ENCODE measurements at regions not wholly inside any gene's neighbourhood (a gene's known extent, or its start where the extent isn't known, plus 50 kb on each side); places are given as distances from the start of the nearest gene placed in this dataset.

DNA sequence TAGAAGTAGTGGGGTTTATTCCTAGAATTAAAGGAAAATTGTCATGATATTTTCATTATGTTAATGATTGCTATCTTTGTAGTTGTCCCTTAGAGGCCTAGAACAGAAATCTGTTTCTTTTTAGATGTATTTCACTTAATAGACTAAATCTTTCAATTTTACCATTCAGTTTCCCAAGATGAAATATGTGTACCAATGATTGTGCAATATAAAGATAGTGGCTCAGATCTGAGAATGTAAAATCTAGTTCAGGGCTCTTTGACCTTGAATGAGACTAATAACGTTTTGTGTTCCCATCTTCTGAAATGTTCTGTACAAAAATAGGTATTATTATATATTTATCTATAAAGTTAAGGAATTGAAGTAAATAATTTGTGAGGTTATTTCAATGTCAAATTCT is 947.9 kb downstream of the DTWD2 start:
- Mint-ChIP-seq H3K4me1 (no peaks in the 10 kb centered on the region), H3K27ac (no peak overlapping the region), H3K36me3 (no peaks in the 10 kb centered on the region), H3K4me3 (no peak overlapping the region), H3K27me3 (no peaks in the 10 kb centered on the region), H3K9me3 (peaks cover 2% of the 10 kb centered on the region)
- DNase-seq (no peak), ATAC-seq (ENCODE audit: low read depth) (no peak)
- POLR2A ChIA-PET: no interaction called here

DNA sequence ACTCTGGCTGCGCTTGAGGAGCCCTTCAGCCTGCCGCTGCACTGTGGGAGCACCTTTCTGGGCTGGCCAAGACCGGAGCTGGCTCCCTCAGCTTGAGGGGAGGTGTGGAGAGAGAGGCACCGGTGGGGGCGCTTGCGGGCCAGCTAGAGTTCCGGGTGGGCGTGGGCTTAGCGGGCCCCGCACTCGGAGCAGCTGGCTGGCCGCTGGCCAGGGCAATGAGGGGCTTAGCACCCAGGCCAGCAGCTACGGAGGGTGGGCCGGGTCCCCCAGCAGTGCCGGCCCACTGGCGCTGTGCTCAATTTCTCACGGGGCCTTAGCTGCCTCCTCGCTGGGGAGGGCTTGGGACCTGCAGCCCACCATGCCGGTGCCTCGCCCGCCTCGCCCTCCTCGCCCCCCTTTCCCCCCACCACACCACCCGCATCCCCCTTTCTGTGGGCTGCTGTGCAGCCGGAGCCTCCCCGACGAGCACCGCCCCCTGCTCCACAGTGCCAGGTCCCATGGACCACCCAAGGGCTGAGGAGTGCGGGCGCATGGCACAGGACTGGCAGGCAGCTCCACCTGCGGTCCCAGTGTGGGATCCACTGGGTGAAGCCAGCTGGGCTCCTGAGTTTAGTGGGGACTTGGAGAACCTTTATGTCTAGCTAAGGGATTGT is 954.5 kb downstream of the DTWD2 start:
- H3K27ac Mint-ChIP-seq: no peak overlapping the region
- H3K9me3 Mint-ChIP-seq: peaks cover 3% of the 10 kb centered on the region
- no peaks in the 10 kb centered on the region for H3K27me3 Mint-ChIP-seq
- H3K4me1 Mint-ChIP-seq: no peaks in the 10 kb centered on the region
- DNase-seq (no peak), ATAC-seq (ENCODE audit: low read depth) (no peak)
- no peaks in the 10 kb centered on the region for H3K36me3 Mint-ChIP-seq
- POLR2A ChIA-PET: no interaction called here
- H3K4me3 Mint-ChIP-seq: no peak overlapping the region

DNA sequence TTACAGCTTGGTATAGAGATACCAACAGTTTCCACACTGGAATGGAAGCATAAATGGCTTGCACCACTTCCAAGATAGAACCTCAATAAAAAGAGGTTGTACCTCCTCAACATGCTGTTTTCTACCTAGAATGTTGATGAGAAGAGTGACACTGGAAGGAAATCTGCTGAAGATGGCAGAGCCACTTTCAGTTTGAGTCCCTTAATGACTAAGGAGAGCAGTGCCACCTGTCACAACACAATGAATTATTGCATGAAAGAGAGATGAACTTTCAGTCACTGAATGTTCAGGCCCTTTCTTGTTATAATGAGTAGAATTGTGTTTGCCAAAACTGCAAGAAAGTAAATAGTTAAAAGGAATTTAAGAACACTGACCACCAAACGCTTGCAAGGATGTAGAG is 958.5 kb downstream of the DTWD2 start:
- no peak for ATAC-seq (ENCODE audit: low read depth)
- no peak overlapping the region for H3K4me3 Mint-ChIP-seq
- POLR2A ChIA-PET: no interaction called here
- DNase-seq: no peak
- H3K4me1 Mint-ChIP-seq: no peaks in the 10 kb centered on the region
- peaks cover 3% of the 10 kb centered on the region for H3K9me3 Mint-ChIP-seq
- no peak overlapping the region for H3K27ac Mint-ChIP-seq
- no peaks in the 10 kb centered on the region for H3K36me3 Mint-ChIP-seq
- H3K27me3 Mint-ChIP-seq: no peaks in the 10 kb centered on the region

DNA sequence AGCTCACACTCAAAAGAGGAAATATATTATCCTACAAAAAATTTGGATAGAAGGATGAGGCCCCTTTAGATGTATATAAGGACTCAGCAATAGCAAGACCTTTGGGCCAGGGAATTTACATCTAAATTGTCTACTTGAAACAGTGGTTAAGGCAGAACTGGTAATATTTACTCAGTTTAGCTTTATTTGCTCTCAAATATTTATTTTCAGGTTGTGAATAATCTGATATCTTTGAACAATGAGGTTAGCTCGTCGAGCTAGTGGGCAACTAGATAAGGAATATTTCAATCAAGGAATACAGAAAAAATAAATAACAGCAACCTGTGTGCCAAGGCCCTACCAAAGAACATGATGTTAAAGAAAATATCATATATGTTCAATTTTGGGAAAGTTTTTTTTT is 966.3 kb downstream of the DTWD2 start:
- Mint-ChIP-seq H3K27me3 (no peaks in the 10 kb centered on the region), H3K4me1 (no peaks in the 10 kb centered on the region), H3K9me3 (no peaks in the 10 kb centered on the region), H3K36me3 (no peaks in the 10 kb centered on the region), H3K4me3 (no peak overlapping the region), H3K27ac (no peak overlapping the region)
- ATAC-seq (ENCODE audit: low read depth): no peak
- no peak for DNase-seq
- POLR2A ChIA-PET: no interaction called here

DNA sequence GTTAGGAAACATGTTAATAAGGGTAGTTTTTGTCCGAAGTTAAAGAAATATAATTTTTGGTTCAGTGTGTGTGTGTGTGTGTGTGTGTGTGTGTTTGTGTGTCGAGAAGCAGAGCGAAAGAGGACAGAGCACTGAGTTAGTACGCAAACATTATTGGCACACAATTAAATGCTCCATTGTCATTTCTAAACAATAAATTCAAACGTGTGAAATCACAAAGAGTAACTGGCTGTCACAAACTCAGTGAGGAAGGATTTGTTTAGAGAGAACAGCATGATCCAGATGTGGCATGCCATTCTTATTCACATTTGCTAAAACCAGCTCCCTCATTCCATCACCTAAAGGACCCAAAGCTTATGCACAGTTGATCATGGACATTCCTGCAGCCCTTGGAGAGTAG is 970.8 kb downstream of the DTWD2 start:
- POLR2A ChIA-PET: no interaction called here
- Mint-ChIP-seq H3K36me3 (no peaks in the 10 kb centered on the region), H3K27me3 (no peaks in the 10 kb centered on the region), H3K4me3 (no peak overlapping the region), H3K4me1 (no peaks in the 10 kb centered on the region), H3K27ac (no peak overlapping the region), H3K9me3 (no peaks in the 10 kb centered on the region)
- DNase-seq (no peak), ATAC-seq (ENCODE audit: low read depth) (no peak)

DNA sequence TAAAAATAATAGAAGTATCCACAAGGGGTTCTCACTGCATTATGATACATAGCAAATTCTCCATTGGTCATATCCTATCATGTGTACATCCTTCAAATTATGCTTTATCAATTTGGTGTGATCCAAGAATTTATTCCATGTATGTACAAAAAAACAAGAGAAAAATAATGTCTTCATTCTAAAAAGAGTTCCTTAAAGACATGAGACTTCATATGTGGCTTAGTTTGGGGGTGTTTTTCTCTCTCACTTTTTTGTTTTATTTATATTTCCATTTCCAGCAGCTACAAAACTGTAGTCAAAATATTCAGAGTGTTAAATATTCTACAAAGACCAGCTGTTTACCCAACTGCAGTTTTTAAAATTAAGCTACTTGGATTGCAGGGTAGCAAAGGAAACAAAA is 972.0 kb downstream of the DTWD2 start:
- Mint-ChIP-seq H3K4me3 (no peak overlapping the region), H3K9me3 (no peaks in the 10 kb centered on the region), H3K4me1 (no peaks in the 10 kb centered on the region), H3K27ac (no peak overlapping the region), H3K36me3 (no peaks in the 10 kb centered on the region), H3K27me3 (no peaks in the 10 kb centered on the region)
- DNase-seq: no peak
- ATAC-seq (ENCODE audit: low read depth): no peak
- POLR2A ChIA-PET: no interaction called here

DNA sequence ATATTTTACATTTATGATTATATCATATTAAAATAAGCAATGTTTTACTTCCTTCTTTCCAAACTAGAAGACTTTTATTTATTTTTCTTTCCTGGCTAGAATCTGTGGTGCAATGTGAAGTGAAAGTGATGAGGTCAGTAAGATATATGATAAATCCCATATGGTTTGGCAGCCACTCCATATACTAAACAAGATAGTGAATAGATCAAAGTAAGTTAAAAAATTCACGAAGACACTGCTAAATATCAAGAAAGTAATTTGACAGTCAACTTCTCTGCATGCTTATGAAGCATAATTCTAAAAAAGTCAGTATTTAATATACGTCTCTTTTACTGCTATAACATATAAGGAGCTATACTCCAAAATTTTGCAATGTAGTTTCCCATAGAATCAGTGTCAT is 972.8 kb downstream of the DTWD2 start:
- POLR2A ChIA-PET: no interaction called here
- H3K4me3 Mint-ChIP-seq: no peak overlapping the region
- H3K36me3 Mint-ChIP-seq: no peaks in the 10 kb centered on the region
- DNase-seq (no peak), ATAC-seq (ENCODE audit: low read depth) (no peak)
- H3K4me1 Mint-ChIP-seq: no peaks in the 10 kb centered on the region
- no peak overlapping the region for H3K27ac Mint-ChIP-seq
- H3K9me3 Mint-ChIP-seq: no peaks in the 10 kb centered on the region
- H3K27me3 Mint-ChIP-seq: no peaks in the 10 kb centered on the region

DNA sequence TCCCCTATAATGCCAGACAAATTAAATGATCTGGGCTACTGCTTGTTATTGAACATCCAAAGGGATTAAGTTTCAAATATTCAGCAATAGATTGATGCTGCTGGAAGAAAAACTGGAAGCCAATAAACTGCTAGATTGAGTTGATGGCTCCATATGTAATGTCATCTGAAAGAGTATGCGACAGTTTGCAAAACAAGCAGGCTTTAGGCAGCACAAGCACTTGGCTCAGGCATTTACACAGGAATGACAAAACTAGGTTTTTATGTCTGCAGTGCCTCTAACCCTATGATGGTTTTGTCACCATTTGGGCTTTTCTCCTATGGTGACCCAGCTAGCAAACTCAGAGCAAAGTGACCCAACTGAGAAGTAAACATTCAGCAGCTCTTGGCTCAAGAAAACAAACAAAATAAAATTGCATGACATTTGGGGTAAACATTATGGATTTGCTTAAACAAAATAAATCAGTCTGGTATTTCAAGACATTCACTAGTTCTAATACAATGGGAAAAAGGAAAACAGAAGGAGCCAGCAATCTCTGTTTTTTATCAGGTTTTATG is 978.5 kb downstream of the DTWD2 start:
- Mint-ChIP-seq H3K27me3 (no peaks in the 10 kb centered on the region), H3K4me1 (no peaks in the 10 kb centered on the region), H3K36me3 (no peaks in the 10 kb centered on the region), H3K27ac (no peak overlapping the region), H3K9me3 (no peaks in the 10 kb centered on the region), H3K4me3 (no peak overlapping the region)
- no peak for ATAC-seq (ENCODE audit: low read depth)
- POLR2A ChIA-PET: no interaction called here
- DNase-seq: no peak

DNA sequence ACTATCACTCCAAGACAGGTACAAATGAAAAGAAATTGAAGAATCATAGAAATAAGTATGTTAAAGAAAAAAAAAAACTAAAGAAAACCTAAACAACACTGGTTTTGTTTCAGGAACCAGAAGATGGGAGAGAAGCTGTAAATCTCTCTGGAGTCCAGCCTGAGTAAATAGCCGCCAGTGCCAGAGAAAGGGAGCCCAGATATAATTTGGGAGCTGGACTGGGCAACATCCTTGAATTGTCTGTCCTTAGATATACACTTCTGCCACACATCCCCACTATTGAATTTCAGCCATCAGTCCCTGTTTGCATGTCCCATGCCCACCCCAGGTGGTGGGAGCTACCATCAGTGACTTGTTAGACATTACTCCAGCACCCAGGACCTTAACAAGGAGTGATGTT is 979.6 kb downstream of the DTWD2 start:
- ATAC-seq (ENCODE audit: low read depth): no peak
- DNase-seq: no peak
- H3K36me3 Mint-ChIP-seq: no peaks in the 10 kb centered on the region
- POLR2A ChIA-PET: no interaction called here
- no peak overlapping the region for H3K27ac Mint-ChIP-seq
- no peaks in the 10 kb centered on the region for H3K4me1 Mint-ChIP-seq
- no peak overlapping the region for H3K4me3 Mint-ChIP-seq
- no peaks in the 10 kb centered on the region for H3K27me3 Mint-ChIP-seq
- no peaks in the 10 kb centered on the region for H3K9me3 Mint-ChIP-seq

DNA sequence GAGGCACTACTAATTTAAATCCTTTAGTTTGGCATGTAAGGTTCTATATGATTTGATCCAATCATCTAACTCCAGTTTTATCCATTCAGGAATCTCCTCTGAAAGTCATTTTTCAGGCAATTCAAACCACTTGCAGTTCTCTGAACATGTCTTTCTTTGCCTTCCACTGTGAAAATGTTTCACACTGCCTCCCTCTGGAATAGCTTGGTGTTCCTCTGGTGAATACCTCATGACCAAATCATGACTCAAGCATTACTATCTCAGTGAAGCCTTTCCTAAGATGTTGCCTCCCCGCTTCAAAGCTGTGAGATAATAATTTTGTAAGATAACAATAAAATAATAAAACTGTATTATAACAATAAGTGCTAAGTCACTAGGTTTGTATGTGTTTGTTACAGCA is 981.1 kb downstream of the DTWD2 start:
- no peak for DNase-seq
- no peaks in the 10 kb centered on the region for H3K36me3 Mint-ChIP-seq
- H3K4me1 Mint-ChIP-seq: no peaks in the 10 kb centered on the region
- H3K27ac Mint-ChIP-seq: no peak overlapping the region
- H3K9me3 Mint-ChIP-seq: no peaks in the 10 kb centered on the region
- H3K4me3 Mint-ChIP-seq: no peak overlapping the region
- no peak for ATAC-seq (ENCODE audit: low read depth)
- POLR2A ChIA-PET: no interaction called here
- H3K27me3 Mint-ChIP-seq: no peaks in the 10 kb centered on the region

DNA sequence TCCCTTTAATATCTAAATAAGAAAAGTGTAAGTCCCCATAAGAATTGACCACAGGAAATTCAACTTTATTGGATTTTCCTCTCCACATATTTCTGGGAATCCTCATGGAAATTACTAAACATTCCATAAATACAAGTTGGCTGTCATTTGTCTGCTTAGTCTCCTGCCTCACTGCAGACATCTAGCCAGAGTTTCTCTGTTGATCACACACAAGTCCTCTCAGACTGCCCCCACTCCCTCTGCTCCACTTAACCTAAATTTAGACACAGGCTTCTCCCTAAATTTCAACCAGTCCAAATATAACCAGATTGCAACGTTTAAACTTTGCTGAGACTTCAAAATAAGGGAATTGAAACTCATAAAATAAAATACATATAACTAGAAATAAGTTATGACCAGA is 982.1 kb downstream of the DTWD2 start:
- H3K36me3 Mint-ChIP-seq: no peaks in the 10 kb centered on the region
- POLR2A ChIA-PET: no interaction called here
- H3K27ac Mint-ChIP-seq: no peak overlapping the region
- no peak for DNase-seq
- no peaks in the 10 kb centered on the region for H3K27me3 Mint-ChIP-seq
- no peaks in the 10 kb centered on the region for H3K9me3 Mint-ChIP-seq
- H3K4me1 Mint-ChIP-seq: no peaks in the 10 kb centered on the region
- ATAC-seq (ENCODE audit: low read depth): no peak
- no peak overlapping the region for H3K4me3 Mint-ChIP-seq

DNA sequence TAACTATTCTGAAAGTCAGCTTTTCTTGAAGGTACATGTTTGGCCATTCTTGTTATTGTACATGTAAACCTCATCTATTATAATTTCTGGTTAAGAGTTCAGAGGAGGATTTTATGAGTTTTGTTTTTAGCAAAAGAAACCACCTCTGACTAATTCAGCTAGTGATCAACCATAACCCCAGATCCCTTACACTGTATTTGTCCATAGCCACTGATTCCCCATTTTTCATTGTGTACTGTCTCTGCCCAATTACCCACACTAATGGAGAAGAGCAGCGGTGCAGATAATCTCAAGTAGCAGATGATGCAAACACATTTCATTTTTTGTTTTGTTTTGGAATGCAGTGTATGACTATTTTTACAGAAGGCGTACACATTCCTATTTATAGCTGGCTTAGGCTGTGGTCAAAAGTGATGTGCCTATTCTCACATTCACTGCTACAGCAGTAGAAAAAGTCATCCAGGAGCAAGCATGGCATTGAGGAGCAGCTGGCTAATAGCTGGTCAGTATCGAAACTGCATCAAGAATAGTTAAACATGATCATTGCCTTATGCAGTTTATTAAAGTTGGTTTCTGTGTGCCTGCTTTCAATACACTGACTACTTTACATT is 988.3 kb downstream of the DTWD2 start:
- POLR2A ChIA-PET: no interaction called here
- Mint-ChIP-seq H3K36me3 (no peaks in the 10 kb centered on the region), H3K27me3 (no peaks in the 10 kb centered on the region), H3K4me3 (no peak overlapping the region), H3K9me3 (no peaks in the 10 kb centered on the region), H3K4me1 (no peaks in the 10 kb centered on the region), H3K27ac (no peak overlapping the region)
- DNase-seq (no peak), ATAC-seq (ENCODE audit: low read depth) (no peak)

DNA sequence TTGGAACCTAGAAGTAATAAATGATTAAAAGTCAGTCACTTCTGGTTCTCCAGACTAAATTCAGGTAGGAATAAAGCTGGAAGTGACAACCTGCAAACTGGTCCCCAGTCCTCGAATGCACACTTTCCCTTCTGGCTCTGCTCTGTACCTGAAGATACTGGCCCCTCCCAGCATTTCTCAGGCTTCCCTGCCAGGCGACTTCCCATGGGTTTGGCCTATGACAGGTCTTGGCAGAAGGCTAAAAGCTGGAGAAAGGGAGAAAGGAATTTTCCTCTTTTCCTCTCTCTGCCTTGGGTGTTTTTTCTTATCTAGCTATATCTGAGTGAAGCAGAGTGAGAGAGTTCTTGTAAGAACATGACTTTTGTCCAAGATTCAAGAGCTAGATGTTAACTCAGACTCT is 1005.7 kb downstream of the DTWD2 start:
- Mint-ChIP-seq H3K4me3 (no peak overlapping the region), H3K9me3 (peaks cover 2% of the 10 kb centered on the region), H3K27ac (no peak overlapping the region), H3K4me1 (no peaks in the 10 kb centered on the region), H3K27me3 (no peaks in the 10 kb centered on the region), H3K36me3 (no peaks in the 10 kb centered on the region)
- ATAC-seq (ENCODE audit: low read depth): no peak
- POLR2A ChIA-PET: no interaction called here
- no peak for DNase-seq

DNA sequence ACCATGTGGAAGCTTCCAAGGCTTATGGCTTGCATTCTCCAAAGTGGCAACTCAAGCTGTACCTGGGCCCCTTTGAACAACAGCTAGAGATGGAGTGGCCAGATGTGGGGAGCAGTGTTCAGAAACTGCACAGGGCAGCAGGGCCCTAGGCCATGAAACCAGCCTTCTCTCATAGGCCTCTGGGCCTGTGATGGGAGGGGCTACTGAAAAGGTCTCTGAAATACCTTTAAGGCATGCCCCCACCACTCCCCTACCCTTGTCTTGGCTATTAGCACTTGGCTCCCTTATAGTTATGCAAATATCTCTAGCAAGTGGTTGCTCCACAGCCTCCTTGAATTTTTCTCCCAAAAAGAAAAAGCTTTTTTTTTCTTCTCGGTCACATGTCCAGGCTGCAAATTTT is 1014.6 kb downstream of the DTWD2 start:
- DNase-seq (no peak), ATAC-seq (ENCODE audit: low read depth) (no peak)
- Mint-ChIP-seq H3K4me1 (no peaks in the 10 kb centered on the region), H3K9me3 (no peaks in the 10 kb centered on the region), H3K4me3 (no peak overlapping the region), H3K36me3 (no peaks in the 10 kb centered on the region), H3K27me3 (no peaks in the 10 kb centered on the region), H3K27ac (no peak overlapping the region)
- POLR2A ChIA-PET: no interaction called here

DNA sequence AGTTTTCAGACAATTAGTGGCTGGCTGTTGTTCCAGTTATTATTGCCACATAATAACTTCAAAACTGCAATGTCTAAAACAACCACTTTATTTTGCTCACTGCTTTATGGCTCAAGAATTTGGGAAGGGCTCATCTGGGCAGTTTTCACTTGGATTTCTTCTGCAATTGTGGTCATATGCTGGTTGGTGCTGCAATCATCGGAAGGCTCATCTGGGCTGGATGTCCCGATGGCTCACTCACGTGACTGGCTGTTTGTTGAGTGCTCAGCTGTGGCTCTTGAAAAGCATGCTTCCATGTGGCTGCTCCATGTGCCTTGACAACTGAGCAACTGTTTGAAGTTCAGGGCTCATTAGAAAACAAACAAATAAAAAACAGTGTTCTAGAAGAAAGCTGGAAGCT is 1032.5 kb downstream of the DTWD2 start:
- no peak for ATAC-seq (ENCODE audit: low read depth)
- no peak overlapping the region for H3K27ac Mint-ChIP-seq
- POLR2A ChIA-PET: no interaction called here
- H3K27me3 Mint-ChIP-seq: no peaks in the 10 kb centered on the region
- DNase-seq: no peak
- no peak overlapping the region for H3K4me3 Mint-ChIP-seq
- H3K9me3 Mint-ChIP-seq: peaks cover 4% of the 10 kb centered on the region
- no peaks in the 10 kb centered on the region for H3K4me1 Mint-ChIP-seq
- H3K36me3 Mint-ChIP-seq: no peaks in the 10 kb centered on the region
